Mesenchymal stem cell (in vitro differentiated cells and primary cell): ENCODE measurements at regions not wholly inside any gene's neighbourhood (a gene's known extent, or its start where the extent isn't known, plus 50 kb on each side); places are given as distances from the start of the nearest gene placed in this dataset.

Experiments used
- DNase-seq: peaks from one replicate; pipeline ENCODE4 v3.0.0-alpha.2; 2013
- H2AFZ ChIP-seq: one replicate; pipeline ENCODE4 v1.6.1; 2013; ENCODE audit warnings: low read depth, mild to moderate bottlenecking, control low read depth, inconsistent platforms, low read length, moderate library complexity
- H2AK5ac ChIP-seq: 2 replicates; pipeline ENCODE4 v1.6.1; 2013; ENCODE audit warnings: low read length, moderate library complexity, mild to moderate bottlenecking, inconsistent platforms; ENCODE audit not compliant: severe bottlenecking
- H2BK120ac ChIP-seq: one replicate; pipeline ENCODE4 v1.6.1; 2013; ENCODE audit warnings: low read depth, mild to moderate bottlenecking, inconsistent platforms, low read length, moderate library complexity
- H2BK12ac ChIP-seq, 2 experiments: one replicate each; pipeline ENCODE4 v1.6.1; 2013; ENCODE audit warnings: inconsistent platforms in 2 of 2, low read length in 2 of 2, mild to moderate bottlenecking in 2 of 2, moderate library complexity in 2 of 2, control low read depth in 1 of 2
- H2BK15ac ChIP-seq: one replicate; pipeline ENCODE4 v1.6.1; 2013; ENCODE audit warnings: mild to moderate bottlenecking, low read depth, inconsistent platforms; ENCODE audit not compliant: poor library complexity, severe bottlenecking
- H2BK5ac ChIP-seq: 2 replicates; pipeline ENCODE4 v1.6.1; 2013; ENCODE audit warnings: low read depth, mild to moderate bottlenecking, low read length, control low read depth, inconsistent platforms; ENCODE audit not compliant: poor library complexity, severe bottlenecking
- H3K14ac ChIP-seq, 2 experiments: one replicate each; pipeline ENCODE4 v1.6.1; 2013; ENCODE audit warnings: inconsistent platforms in 2 of 2, low read length in 2 of 2, control low read depth in 1 of 2, mild to moderate bottlenecking in 1 of 2, moderate library complexity in 1 of 2
- H3K18ac ChIP-seq, 2 experiments: one replicate each; pipeline ENCODE4 v1.6.1; 2013; ENCODE audit warnings: inconsistent platforms in 2 of 2, low read length in 2 of 2, control low read depth in 1 of 2, low read depth in 1 of 2, mild to moderate bottlenecking in 1 of 2
- H3K23ac ChIP-seq, 2 experiments: one replicate each; pipeline ENCODE4 v1.6.1; 2013; ENCODE audit warnings: inconsistent platforms in 2 of 2, low read length in 2 of 2, mild to moderate bottlenecking in 2 of 2, moderate library complexity in 2 of 2, control low read depth in 1 of 2
- H3K27ac ChIP-seq: 2 replicates; pipeline ENCODE4 v1.5.1; 2013; ENCODE audit warnings: mild to moderate bottlenecking, moderate library complexity, low read length, control low read depth, inconsistent platforms; ENCODE audit not compliant: poor library complexity, severe bottlenecking
- H3K27me3 ChIP-seq, 2 experiments: 2 replicates each; pipeline versions ENCODE4 v1.6.1 to v1.7.0; 2013; ENCODE audit warnings: low read length in 2 of 2, mild to moderate bottlenecking in 2 of 2, moderate library complexity in 2 of 2, control low read depth in 1 of 2, inconsistent platforms in 1 of 2; ENCODE audit not compliant: control insufficient read depth in 1 of 2, insufficient read depth in 1 of 2
- H3K36me3 ChIP-seq, 2 experiments: 2 replicates each; pipeline versions ENCODE4 v1.6.1 to v1.7.0; 2013; ENCODE audit warnings: low read length in 2 of 2, control low read depth in 1 of 2, inconsistent platforms in 1 of 2, low read depth in 1 of 2, mild to moderate bottlenecking in 1 of 2; ENCODE audit not compliant: insufficient read depth in 2 of 2, control insufficient read depth in 1 of 2
- H3K4ac ChIP-seq, 2 experiments: one replicate each; pipeline ENCODE4 v1.6.1; 2013; ENCODE audit warnings: inconsistent platforms in 2 of 2, low read length in 2 of 2, mild to moderate bottlenecking in 2 of 2, moderate library complexity in 2 of 2, control low read depth in 1 of 2, low read depth in 1 of 2
- H3K4me1 ChIP-seq: 2 replicates; pipeline ENCODE4 v1.6.1; 2013; ENCODE audit warnings: low read depth, low read length, control low read depth; ENCODE audit not compliant: control insufficient read depth, insufficient read depth
- H3K4me2 ChIP-seq: 2 replicates; pipeline ENCODE4 v1.6.1; 2013; ENCODE audit warnings: low read length, mild to moderate bottlenecking, inconsistent platforms; ENCODE audit not compliant: poor library complexity, severe bottlenecking
- H3K4me3 ChIP-seq, 2 experiments: 2 replicates each; pipeline versions ENCODE4 v1.5.1 to v1.7.0; 2013; ENCODE audit warnings: low read length in 2 of 2, mild to moderate bottlenecking in 2 of 2, control low read depth in 1 of 2, low read depth in 1 of 2; ENCODE audit not compliant: insufficient read depth in 1 of 2
- H3K79me1 ChIP-seq: replicated peaks from 2 replicates; pipeline ENCODE4 v1.6.1; 2013; ENCODE audit warnings: mild to moderate bottlenecking, control low read depth, low read length, inconsistent platforms; ENCODE audit not compliant: poor library complexity, severe bottlenecking
- H3K9ac ChIP-seq: 2 replicates; pipeline ENCODE4 v1.7.0; 2013; ENCODE audit warnings: mild to moderate bottlenecking, low read length, moderate library complexity
- H3K9me3 ChIP-seq: 2 replicates; pipeline ENCODE4 v1.7.0; 2013; ENCODE audit warnings: mild to moderate bottlenecking, low read length; ENCODE audit not compliant: control insufficient read depth
- H4K8ac ChIP-seq: one replicate; pipeline ENCODE4 v1.6.1; 2013; ENCODE audit warnings: inconsistent platforms, mild to moderate bottlenecking, low read length, moderate library complexity
- H4K91ac ChIP-seq: one replicate; pipeline ENCODE4 v1.6.1; 2013; ENCODE audit warnings: mild to moderate bottlenecking, low read length, inconsistent platforms
- WGBS: methylation state at CpG from one replicate; pipeline ENCODE4 v1.1.7; 2013; ENCODE audit warnings: mixed read lengths; 5-methylcytosine and 5-hydroxymethylcytosine counted together

- H3K4me2 ChIP-seq, result no peak overlapping the region
- no peak overlapping the region for H3K4ac ChIP-seq
- no peaks in the 10 kb centered on the region for H3K36me3 ChIP-seq
- H4K91ac ChIP-seq, result no peak overlapping the region
- H3K14ac ChIP-seq, result no peak overlapping the region
- no peak overlapping the region for H2BK15ac ChIP-seq
- no peak overlapping the region for H2BK120ac ChIP-seq
- H3K9me3 ChIP-seq, result no peaks in the 10 kb centered on the region
- H3K9ac ChIP-seq, result no peak overlapping the region
- H3K4me3 ChIP-seq, result no peak overlapping the region
- H2AK5ac ChIP-seq, result no peak overlapping the region
- H2AFZ ChIP-seq, result no peak overlapping the region
- no peak overlapping the region for H2BK5ac ChIP-seq
- no peak for DNase-seq
- no peaks in the 10 kb centered on the region for H3K4me1 ChIP-seq
- no peak overlapping the region for H3K23ac ChIP-seq
- WGBS, result 91% methylated on average over 5 of the region's 5 CpGs
- no peak overlapping the region for H4K8ac ChIP-seq
- no peak overlapping the region for H3K18ac ChIP-seq
- H3K79me1 ChIP-seq, result no peaks in the 10 kb centered on the region
- H2BK12ac ChIP-seq, result no peak overlapping the region
- H3K27ac ChIP-seq, result no peak overlapping the region
- no peaks in the 10 kb centered on the region for H3K27me3 ChIP-seq
Observed at GRCh38 chr17:65387322-65387721, 174.1 kb downstream of the AXIN2 start.

GRCh38 chr17:65385726-65386125 is 175.7 kb downstream of the AXIN2 start:
- Histone ChIP-seq H4K8ac (no peak overlapping the region), H3K36me3 (no peaks in the 10 kb centered on the region), H3K23ac (no peak overlapping the region), H3K4me2 (no peak overlapping the region), H3K27ac (no peak overlapping the region), H2AK5ac (no peak overlapping the region), H3K14ac (no peak overlapping the region), H4K91ac (no peak overlapping the region), H2BK5ac (no peak overlapping the region), H3K4me3 (no peak overlapping the region), H3K4me1 (no peaks in the 10 kb centered on the region), H2BK15ac (no peak overlapping the region), H3K27me3 (no peaks in the 10 kb centered on the region), H3K4ac (no peak overlapping the region), H2BK120ac (no peak overlapping the region), H3K18ac (no peak overlapping the region), H2BK12ac (no peak overlapping the region), H3K79me1 (no peaks in the 10 kb centered on the region), H2AFZ (no peak overlapping the region), H3K9me3 (no peaks in the 10 kb centered on the region), H3K9ac (no peak overlapping the region)
- 95% methylated on average over 15 of the region's 15 CpGs for WGBS
- DNase-seq, result no peak

- Histone ChIP-seq H3K27me3 (no peaks in the 10 kb centered on the region), H3K14ac (no peak overlapping the region), H4K91ac (no peak overlapping the region), H3K9me3 (no peaks in the 10 kb centered on the region), H2BK15ac (no peak overlapping the region), H4K8ac (no peak overlapping the region), H2BK120ac (no peak overlapping the region), H3K23ac (no peak overlapping the region), H2BK12ac (no peak overlapping the region), H2AFZ (no peak overlapping the region), H3K27ac (no peak overlapping the region), H3K18ac (no peak overlapping the region), H3K79me1 (no peaks in the 10 kb centered on the region), H2BK5ac (no peak overlapping the region), H3K4me1 (no peaks in the 10 kb centered on the region), H3K36me3 (no peaks in the 10 kb centered on the region), H3K4ac (no peak overlapping the region), H3K9ac (no peak overlapping the region), H3K4me2 (no peak overlapping the region), H2AK5ac (no peak overlapping the region), H3K4me3 (no peak overlapping the region)
- WGBS, result 84% methylated on average over 2 of the region's 3 CpGs
- no peak for DNase-seq
Observed at GRCh38 chr17:65385071-65385470, 176.4 kb downstream of the AXIN2 start.

- WGBS, result 87% methylated on average over 3 of the region's 3 CpGs
Observed at GRCh38 chr17:65381152-65381551, 180.3 kb downstream of the AXIN2 start.

More at GRCh38 chr17:65381152-65381551, 180.3 kb downstream of the AXIN2 start:
- H3K14ac ChIP-seq, result no peak overlapping the region
- H3K4me2 ChIP-seq, result no peak overlapping the region
- no peak overlapping the region for H2BK120ac ChIP-seq
- H2BK12ac ChIP-seq, result no peak overlapping the region
- H2AFZ ChIP-seq, result no peak overlapping the region
- H3K27ac ChIP-seq, result no peak overlapping the region
- DNase-seq, result no peak
- H2BK5ac ChIP-seq, result no peak overlapping the region
- no peak overlapping the region for H2AK5ac ChIP-seq
- peaks cover 0 to 4% of the 10 kb centered on the region in 2 experiments for H3K27me3 ChIP-seq
- H3K9me3 ChIP-seq, result no peaks in the 10 kb centered on the region
- no peak overlapping the region for H3K18ac ChIP-seq
- H3K4ac ChIP-seq, result no peak overlapping the region
- H3K36me3 ChIP-seq, result no peaks in the 10 kb centered on the region
- no peaks in the 10 kb centered on the region for H3K4me1 ChIP-seq
- no peak overlapping the region for H2BK15ac ChIP-seq
- H4K8ac ChIP-seq, result no peak overlapping the region
- H3K79me1 ChIP-seq, result no peaks in the 10 kb centered on the region
- no peak overlapping the region for H3K23ac ChIP-seq
- no peak overlapping the region for H3K9ac ChIP-seq
- H3K4me3 ChIP-seq, result no peak overlapping the region
- no peak overlapping the region for H4K91ac ChIP-seq
